ENCODE measurements at regions not wholly inside any gene's neighbourhood (a gene's known extent, or its start where the extent isn't known, plus 50 kb on each side); places are given as distances from the start of the nearest gene placed in this dataset.

DNA sequence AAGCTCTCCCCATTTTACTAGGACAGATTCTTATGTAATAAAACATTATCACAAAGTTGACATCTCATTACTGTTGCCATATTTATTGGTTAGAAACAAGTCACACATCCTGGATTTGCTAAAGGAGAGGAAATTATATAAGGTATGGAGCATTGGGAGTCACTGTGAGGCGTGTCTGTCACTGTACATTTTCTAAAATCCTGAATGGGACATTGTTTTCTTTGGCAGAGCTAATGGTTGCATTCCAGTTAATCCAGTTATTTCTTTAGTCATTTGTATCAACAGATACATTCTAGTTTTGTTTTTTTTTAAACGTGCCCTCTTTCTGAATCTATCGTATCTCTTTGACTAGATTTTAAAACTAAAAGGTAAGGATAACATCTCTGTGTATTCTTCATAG is 70.2 kb upstream of the MITF start:
- TF ChIP-seq, protein P1, sequence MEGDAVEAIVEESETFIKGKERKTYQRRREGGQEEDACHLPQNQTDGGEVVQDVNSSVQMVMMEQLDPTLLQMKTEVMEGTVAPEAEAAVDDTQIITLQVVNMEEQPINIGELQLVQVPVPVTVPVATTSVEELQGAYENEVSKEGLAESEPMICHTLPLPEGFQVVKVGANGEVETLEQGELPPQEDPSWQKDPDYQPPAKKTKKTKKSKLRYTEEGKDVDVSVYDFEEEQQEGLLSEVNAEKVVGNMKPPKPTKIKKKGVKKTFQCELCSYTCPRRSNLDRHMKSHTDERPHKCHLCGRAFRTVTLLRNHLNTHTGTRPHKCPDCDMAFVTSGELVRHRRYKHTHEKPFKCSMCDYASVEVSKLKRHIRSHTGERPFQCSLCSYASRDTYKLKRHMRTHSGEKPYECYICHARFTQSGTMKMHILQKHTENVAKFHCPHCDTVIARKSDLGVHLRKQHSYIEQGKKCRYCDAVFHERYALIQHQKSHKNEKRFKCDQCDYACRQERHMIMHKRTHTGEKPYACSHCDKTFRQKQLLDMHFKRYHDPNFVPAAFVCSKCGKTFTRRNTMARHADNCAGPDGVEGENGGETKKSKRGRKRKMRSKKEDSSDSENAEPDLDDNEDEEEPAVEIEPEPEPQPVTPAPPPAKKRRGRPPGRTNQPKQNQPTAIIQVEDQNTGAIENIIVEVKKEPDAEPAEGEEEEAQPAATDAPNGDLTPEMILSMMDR (IDR thresholded peaks at IDR 0.05): no peak
- TF ChIP-seq FOXM1 (IDR thresholded peaks at IDR 0.05; ENCODE audit: low read depth) (no peak), EP300 (IDR thresholded peaks at IDR 0.05; ENCODE audit: borderline replicate concordance in 1 of 2, low read depth in 1 of 2, low read length in 1 of 2) (no peak), RCOR1 (IDR thresholded peaks at IDR 0.05; ENCODE audit: low read length) (no peak), YY1 (IDR thresholded peaks at IDR 0.05; ENCODE audit: low read depth) (no peak)
- TF ChIP-seq, protein P2, sequence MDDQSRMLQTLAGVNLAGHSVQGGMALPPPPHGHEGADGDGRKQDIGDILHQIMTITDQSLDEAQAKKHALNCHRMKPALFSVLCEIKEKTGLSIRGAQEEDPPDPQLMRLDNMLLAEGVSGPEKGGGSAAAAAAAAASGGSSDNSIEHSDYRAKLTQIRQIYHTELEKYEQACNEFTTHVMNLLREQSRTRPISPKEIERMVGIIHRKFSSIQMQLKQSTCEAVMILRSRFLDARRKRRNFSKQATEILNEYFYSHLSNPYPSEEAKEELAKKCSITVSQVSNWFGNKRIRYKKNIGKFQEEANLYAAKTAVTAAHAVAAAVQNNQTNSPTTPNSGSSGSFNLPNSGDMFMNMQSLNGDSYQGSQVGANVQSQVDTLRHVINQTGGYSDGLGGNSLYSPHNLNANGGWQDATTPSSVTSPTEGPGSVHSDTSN (IDR thresholded peaks at IDR 0.05): no peak
- TF ChIP-seq, protein P3, sequence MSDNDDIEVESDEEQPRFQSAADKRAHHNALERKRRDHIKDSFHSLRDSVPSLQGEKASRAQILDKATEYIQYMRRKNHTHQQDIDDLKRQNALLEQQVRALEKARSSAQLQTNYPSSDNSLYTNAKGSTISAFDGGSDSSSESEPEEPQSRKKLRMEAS (IDR thresholded peaks at IDR 0.05; ENCODE audit: low read depth): no peak

Measured in SK-N-SH (cell line).